ENCODE measurements at regions not wholly inside any gene's neighbourhood (a gene's known extent, or its start where the extent isn't known, plus 50 kb on each side); places are given as distances from the start of the nearest gene placed in this dataset.
A peak's percentile ranks its signal among the peaks of the same experiment; 100 is the strongest.
"Not testable (repeated sequence)": the region's sequence is repeated elsewhere in the genome, so short reads cannot be mapped to it uniquely, and the experiment has no call there.

GRCh38 chr3:30453360-30454039 is 152.9 kb upstream of the TGFBR2 start:
- Histone ChIP-seq H3K4me2 (ENCODE audit: low read depth, low read length, poor library complexity, severe bottlenecking) (no peak overlapping the region), H3K4me1 (ENCODE audit: insufficient read depth, low read length, poor library complexity, severe bottlenecking) (peaks cover 9% of the 10 kb centered on the region), H2AFZ (ENCODE audit: low read length) (no peak overlapping the region), H3K9me2 (replicated peaks; ENCODE audit: low read depth, low read length) (no peaks in the 10 kb centered on the region), H3K9me3 (ENCODE audit: insufficient read depth, low read depth, low read length) (no peaks in the 10 kb centered on the region), H4K20me1 (ENCODE audit: insufficient read depth, low read length, poor library complexity, severe bottlenecking) (no peaks in the 10 kb centered on the region), H3K9ac (ENCODE audit: low read depth, low read length, poor library complexity, severe bottlenecking) (no peak overlapping the region), H3K36me3 (ENCODE audit: insufficient read depth, low read length) (no peaks in the 10 kb centered on the region), H3F3A (ENCODE audit: low read depth) (no peaks in the 10 kb centered on the region), H3K4me3 (ENCODE audit: low read length, poor library complexity, severe bottlenecking) (no peak overlapping the region), H3K27me3 (ENCODE audit: insufficient read depth, low read length, poor library complexity, severe bottlenecking) (no peaks in the 10 kb centered on the region), H3K79me2 (ENCODE audit: insufficient read depth, low read length) (no peaks in the 10 kb centered on the region)
- TF ChIP-seq EZH2phosphoT487 (IDR thresholded peaks at IDR 0.05; ENCODE audit: borderline replicate concordance) (no peak), CTCF (conservative IDR thresholded peaks at IDR 0.05; ENCODE audit: low read length) (no peak)

- peaks cover under 1% of the 10 kb centered on the region; the same call in 1 of the 2 replicates for H3K9me3 ChIP-seq (ENCODE audit: insufficient read depth, low read depth, low read length)
- H3K9ac ChIP-seq (ENCODE audit: low read depth, low read length, poor library complexity, severe bottlenecking): no peak overlapping the region
Measured at GRCh38 chr3:30454636-30455035, 151.8 kb upstream of the TGFBR2 start.

GRCh38 chr3:30455112-30455511 is 151.3 kb upstream of the TGFBR2 start:
- not testable (repeated sequence) for H2AFZ ChIP-seq (ENCODE audit: low read length); H3F3A ChIP-seq (ENCODE audit: low read depth); H4K20me1 ChIP-seq (ENCODE audit: insufficient read depth, low read length, poor library complexity, severe bottlenecking); H3K9me2 ChIP-seq (replicated peaks; ENCODE audit: low read depth, low read length); H3K36me3 ChIP-seq (ENCODE audit: insufficient read depth, low read length); H3K9me3 ChIP-seq (ENCODE audit: insufficient read depth, low read depth, low read length); H3K27me3 ChIP-seq (ENCODE audit: insufficient read depth, low read length, poor library complexity, severe bottlenecking); H3K4me3 ChIP-seq (ENCODE audit: low read length, poor library complexity, severe bottlenecking); H3K79me2 ChIP-seq (ENCODE audit: insufficient read depth, low read length); H3K4me2 ChIP-seq (ENCODE audit: low read depth, low read length, poor library complexity, severe bottlenecking); H3K9ac ChIP-seq (ENCODE audit: low read depth, low read length, poor library complexity, severe bottlenecking); H3K4me1 ChIP-seq (ENCODE audit: insufficient read depth, low read length, poor library complexity, severe bottlenecking)

More at GRCh38 chr3:30454636-30455035, 151.8 kb upstream of the TGFBR2 start:
- Histone ChIP-seq H3K4me1 (ENCODE audit: insufficient read depth, low read length, poor library complexity, severe bottlenecking) (peaks cover 9% of the 10 kb centered on the region), H3K79me2 (ENCODE audit: insufficient read depth, low read length) (no peaks in the 10 kb centered on the region), H3K4me2 (ENCODE audit: low read depth, low read length, poor library complexity, severe bottlenecking) (no peak overlapping the region), H4K20me1 (ENCODE audit: insufficient read depth, low read length, poor library complexity, severe bottlenecking) (no peaks in the 10 kb centered on the region), H3K4me3 (ENCODE audit: low read length, poor library complexity, severe bottlenecking) (no peak overlapping the region), H3K36me3 (ENCODE audit: insufficient read depth, low read length) (no peaks in the 10 kb centered on the region), H3F3A (ENCODE audit: low read depth) (no peaks in the 10 kb centered on the region), H2AFZ (ENCODE audit: low read length) (no peak overlapping the region), H3K9me2 (replicated peaks; ENCODE audit: low read depth, low read length) (no peaks in the 10 kb centered on the region), H3K27me3 (ENCODE audit: insufficient read depth, low read length, poor library complexity, severe bottlenecking) (no peaks in the 10 kb centered on the region)
- TF ChIP-seq EZH2phosphoT487 (IDR thresholded peaks at IDR 0.05; ENCODE audit: borderline replicate concordance): no peak
- TF ChIP-seq CTCF (conservative IDR thresholded peaks at IDR 0.05; ENCODE audit: low read length): no peak

GRCh38 chr3:30455840-30456239 is 150.6 kb upstream of the TGFBR2 start:
- Histone ChIP-seq H3K4me3 (ENCODE audit: low read length, poor library complexity, severe bottlenecking) (no peak overlapping the region), H3K4me1 (ENCODE audit: insufficient read depth, low read length, poor library complexity, severe bottlenecking) (peaks cover 9% of the 10 kb centered on the region), H3K27me3 (ENCODE audit: insufficient read depth, low read length, poor library complexity, severe bottlenecking) (no peaks in the 10 kb centered on the region), H3K36me3 (ENCODE audit: insufficient read depth, low read length) (no peaks in the 10 kb centered on the region), H3K79me2 (ENCODE audit: insufficient read depth, low read length) (no peaks in the 10 kb centered on the region), H4K20me1 (ENCODE audit: insufficient read depth, low read length, poor library complexity, severe bottlenecking) (no peaks in the 10 kb centered on the region), H3K9me3 (ENCODE audit: insufficient read depth, low read depth, low read length) (peaks cover 4% of the 10 kb centered on the region; the same call in 1 of the 2 replicates), H3F3A (ENCODE audit: low read depth) (no peaks in the 10 kb centered on the region), H3K9me2 (replicated peaks; ENCODE audit: low read depth, low read length) (no peaks in the 10 kb centered on the region), H2AFZ (ENCODE audit: low read length) (no peak overlapping the region), H3K9ac (ENCODE audit: low read depth, low read length, poor library complexity, severe bottlenecking) (no peak overlapping the region), H3K4me2 (ENCODE audit: low read depth, low read length, poor library complexity, severe bottlenecking) (peak overlapping the region; percentile 28)
- TF ChIP-seq CTCF (conservative IDR thresholded peaks at IDR 0.05; ENCODE audit: low read length): no peak
- TF ChIP-seq EZH2phosphoT487 (IDR thresholded peaks at IDR 0.05; ENCODE audit: borderline replicate concordance): no peak
